ENCODE measurements at regions not wholly inside any gene's neighbourhood (a gene's known extent, or its start where the extent isn't known, plus 50 kb on each side); places are given as distances from the start of the nearest gene placed in this dataset.

- no peak for TF ChIP-seq E2F4 (CRISPR knock-in tag; IDR thresholded peaks at IDR 0.05; ENCODE audit: borderline replicate concordance, low read depth)
- no peak for TF ChIP-seq ZSCAN18 (CRISPR knock-in tag; IDR thresholded peaks at IDR 0.05)
- no peak for TF ChIP-seq E2F1 (CRISPR knock-in tag; IDR thresholded peaks at IDR 0.05)
- TF ChIP-seq USF2 (CRISPR knock-in tag; IDR thresholded peaks at IDR 0.05) = no peak
- TF ChIP-seq ESRRA (CRISPR knock-in tag; IDR thresholded peaks at IDR 0.05; ENCODE audit: borderline replicate concordance) = no peak
- no peak for TF ChIP-seq FOXP1 (CRISPR knock-in tag; IDR thresholded peaks at IDR 0.05; ENCODE audit: borderline replicate concordance)
- no peak for TF ChIP-seq JAZF1 (CRISPR knock-in tag; IDR thresholded peaks at IDR 0.05)
- no peak for TF ChIP-seq ZNF671 (CRISPR knock-in tag; IDR thresholded peaks at IDR 0.05)
- no peak for TF ChIP-seq TCF7 (CRISPR knock-in tag; IDR thresholded peaks at IDR 0.05; ENCODE audit: low read depth)
Observed at GRCh38 chr2:107407017-107407416, 419.7 kb upstream of the RGPD4 start (continued).

GRCh38 chr2:107407974-107408373 is 418.7 kb upstream of the RGPD4 start:
- Mint-ChIP-seq H3K9me3 (peaks cover 6% of the 10 kb centered on the region; the same call in 1 of the 2 replicates), H3K4me1 (0 out of 2 replicates have a peak, but pooled peaks cover 3% of the 10 kb centered on the region), H3K27ac (no peak overlapping the region), H3K27me3 (ENCODE audit: low read depth) (no peaks in the 10 kb centered on the region), H3K36me3 (no peaks in the 10 kb centered on the region), H3K4me3 (no peak overlapping the region)
- no peak for DNase-seq (ENCODE audit: low spot score)
- TF ChIP-seq E2F5 (CRISPR knock-in tag; IDR thresholded peaks at IDR 0.05) = no peak
- TF ChIP-seq ZNF121 (CRISPR knock-in tag; IDR thresholded peaks at IDR 0.05) = no peak
- TF ChIP-seq ZNF423 (CRISPR knock-in tag; IDR thresholded peaks at IDR 0.05) = no peak
- no peak for TF ChIP-seq ZNF263 (CRISPR knock-in tag; IDR thresholded peaks at IDR 0.05; ENCODE audit: low read depth)
- TF ChIP-seq ARID4B (CRISPR knock-in tag; IDR thresholded peaks at IDR 0.05; ENCODE audit: borderline replicate concordance) = no peak
- ChIA-PET CTCF (no interaction called here), POLR2A (no interaction called here)
- no peak for ATAC-seq
